A549 (cell line): ENCODE measurements at regions not wholly inside any gene's neighbourhood (a gene's known extent, or its start where the extent isn't known, plus 50 kb on each side); places are given as distances from the start of the nearest gene placed in this dataset.

ENCODE experiments used
- ATAC-seq, 2 experiments: fragments of 200-7000 bp in 1 of 2; fragments of >200 bp in 1 of 2; cut with Nextera tagmentation in 1 of 2; cut with Tn5 transposase in 1 of 2; 3 replicates each; pipeline versions ENCODE4 v1.8.0 to v1.9.1; 2018 to 2020; ENCODE audit warnings: mild to moderate bottlenecking in 1 of 2, moderate library complexity in 1 of 2
- CTCF ChIA-PET: fragments of 300-600 bp; sonication (Branson Sonifier 250); formaldehyde crosslinking; extraction: SDS; loops from one replicate; lab custom pipeline; 2021; ENCODE audit warnings: antibody characterized with exemption, inconsistent platforms; lab: Yijun Ruan, JAX
- POLR2A ChIA-PET: fragments of 350-600 bp; formaldehyde crosslinking; extraction: SDS; loops from one replicate; lab custom pipeline; 2021; ENCODE audit warnings: antibody characterized with exemption, inconsistent platforms; lab: Yijun Ruan, JAX
- DNase-seq, 2 experiments: peaks; one replicate each; pipeline versions ENCODE4 v3.0.0 to v3.0.0-alpha.2; 2011 to 2016; ENCODE audit warnings: low read depth in 1 of 2, low spot score in 1 of 2
- FAIRE-seq: peaks from 2 replicates; lab custom pipeline; 2011; peaks lifted over from hg19 to GRCh38; lab: Jason Lieb, UNC
- H3K27ac ChIP-seq, 2 experiments: fragments of >200 bp; sonication (Bioruptor Twin); formaldehyde crosslinking; 3 replicates each; pipeline ENCODE4 v1.5.1; 2016 to 2017
- H3K4me1 ChIP-seq: fragments of >200 bp; sonication (Bioruptor Twin); formaldehyde crosslinking; 3 replicates; pipeline ENCODE4 v1.6.1; 2016
- H3K4me2 ChIP-seq: fragments of >200 bp; sonication (Bioruptor Twin); formaldehyde crosslinking; 3 replicates; pipeline ENCODE4 v1.6.1; 2016
- H3K4me3 ChIP-seq: fragments of >200 bp; sonication (Bioruptor Twin); formaldehyde crosslinking; 3 replicates; pipeline ENCODE4 v1.5.1; 2016
- H3K9me3 ChIP-seq: fragments of >200 bp; sonication (Bioruptor Twin); formaldehyde crosslinking; 3 replicates; pipeline ENCODE4 v1.6.1; 2016
- BHLHE40 ChIP-seq: IDR thresholded peaks from 2 replicates; pipeline ENCODE4 v1.6.1; 2012; ENCODE audit warnings: low read depth, low read length, inconsistent platforms
- CBX2 ChIP-seq: fragments of 200-600 bp; sonication (generic); IDR thresholded peaks from 2 replicates; pipeline ENCODE4 v1.6.1; 2016; ENCODE audit warnings: low read depth, mild to moderate bottlenecking, borderline replicate concordance
- CBX8 ChIP-seq: fragments of 200-600 bp; sonication (generic); IDR thresholded peaks from 2 replicates; pipeline ENCODE4 v1.6.1; 2016
- CEBPB ChIP-seq, 2 experiments: fragments of >200 bp in 1 of 2; sonication (Bioruptor Twin) in 1 of 2; formaldehyde crosslinking in 1 of 2; IDR thresholded peaks; 2 replicates each; pipeline ENCODE4 v1.6.1; 2012 to 2016
- CHD2 ChIP-seq: fragments of 150-350 bp; IDR thresholded peaks from 2 replicates; pipeline ENCODE4 v1.6.1; 2014; ENCODE audit warnings: low read length; ENCODE audit not compliant: partially characterized antibody
- EHMT2 ChIP-seq: fragments of 200-600 bp; sonication (generic); IDR thresholded peaks from 2 replicates; pipeline ENCODE4 v1.6.1; 2016; ENCODE audit warnings: antibody characterized with exemption, low read depth, mild to moderate bottlenecking, moderate library complexity
- EP300 ChIP-seq, 2 experiments: fragments of >200 bp; sonication (Bioruptor Twin); formaldehyde crosslinking; IDR thresholded peaks; 2 replicates in 1 of 2; 3 replicates in 1 of 2; pipeline ENCODE4 v1.6.1; 2016 to 2017
- ESRRA ChIP-seq: fragments of 150-350 bp; IDR thresholded peaks from 2 replicates; pipeline ENCODE4 v1.6.1; 2014; ENCODE audit warnings: mild to moderate bottlenecking, low read length, borderline replicate concordance
- FOSL2 ChIP-seq, 2 experiments: fragments of 450-650 bp in 1 of 2; fragments of >200 bp in 1 of 2; sonication (Bioruptor Twin) in 1 of 2; formaldehyde crosslinking; IDR thresholded peaks; 2 replicates each; pipeline versions ENCODE4 v1.5.0 to v1.6.1; 2016 to 2020; ENCODE audit warnings: mild to moderate bottlenecking in 1 of 2, moderate library complexity in 1 of 2
- FOXS1 ChIP-seq: fragments of 250-450 bp; sonication (Bioruptor Pico); IDR thresholded peaks from 2 replicates; pipeline ENCODE4 v1.5.0; 2020; ENCODE audit warnings: mild to moderate bottlenecking, moderate library complexity
- HEYL ChIP-seq: fragments of 250-450 bp; sonication (Bioruptor Pico); IDR thresholded peaks from 2 replicates; pipeline ENCODE4 v1.8.0; 2021; ENCODE audit warnings: mild to moderate bottlenecking, moderate library complexity
- HOXA7 ChIP-seq: fragments of 250-450 bp; sonication (Bioruptor Pico); IDR thresholded peaks from 2 replicates; pipeline ENCODE4 v1.5.0; 2020; ENCODE audit warnings: mild to moderate bottlenecking, moderate library complexity
- HOXB5 ChIP-seq: fragments of 250-450 bp; sonication (Bioruptor Pico); IDR thresholded peaks from 2 replicates; pipeline ENCODE4 v1.5.0; 2020; ENCODE audit warnings: mild to moderate bottlenecking, moderate library complexity
- JUNB ChIP-seq: fragments of >200 bp; sonication (Bioruptor Twin); formaldehyde crosslinking; IDR thresholded peaks from 2 replicates; pipeline ENCODE4 v1.6.1; 2016
- KDM5A ChIP-seq: fragments of 200-600 bp; sonication (generic); IDR thresholded peaks from 2 replicates; pipeline ENCODE4 v1.6.1; 2016; ENCODE audit warnings: antibody characterized with exemption, mild to moderate bottlenecking
- MAFK ChIP-seq: fragments of 450-650 bp; IDR thresholded peaks from 2 replicates; pipeline ENCODE4 v1.6.1; 2014; ENCODE audit not compliant: partially characterized antibody
- MAZ ChIP-seq: fragments of 150-350 bp; IDR thresholded peaks from 2 replicates; pipeline ENCODE4 v1.6.1; 2014; ENCODE audit warnings: antibody characterized with exemption, low read depth, low read length, borderline replicate concordance
- MYC ChIP-seq: IDR thresholded peaks from 2 replicates; pipeline ENCODE4 v1.6.1; 2012; ENCODE audit warnings: mild to moderate bottlenecking, inconsistent platforms, low read length, improper control_type of control experiment, borderline replicate concordance
- NPAS2 ChIP-seq: fragments of 250-450 bp; sonication (Bioruptor Pico); IDR thresholded peaks from 2 replicates; pipeline ENCODE4 v1.8.0; 2022; ENCODE audit warnings: mild to moderate bottlenecking, moderate library complexity, borderline replicate concordance
- NR3C1 ChIP-seq: fragments of >200 bp; sonication (Bioruptor Twin); formaldehyde crosslinking; IDR thresholded peaks from 3 replicates; pipeline ENCODE4 v1.6.1; 2017
- POLR2A ChIP-seq: IDR thresholded peaks from 2 replicates; pipeline ENCODE4 v1.6.1; 2012; ENCODE audit warnings: mild to moderate bottlenecking, low read length
- RAD21 ChIP-seq, 2 experiments: fragments of >200 bp in 1 of 2; sonication (Bioruptor Twin) in 1 of 2; formaldehyde crosslinking in 1 of 2; IDR thresholded peaks in 1 of 2; conservative IDR thresholded peaks in 1 of 2; 2 replicates in 1 of 2; 3 replicates in 1 of 2; pipeline ENCODE4 v1.6.1; 2012 to 2018; ENCODE audit warnings: inconsistent platforms in 1 of 2
- RNF2 ChIP-seq: fragments of 200-600 bp; sonication (generic); IDR thresholded peaks from 2 replicates; pipeline ENCODE4 v1.6.1; 2016; ENCODE audit warnings: low read depth, mild to moderate bottlenecking, antibody characterized with exemption, moderate library complexity, borderline replicate concordance
- SREBF2 ChIP-seq: fragments of 450-650 bp; IDR thresholded peaks from 2 replicates; pipeline ENCODE4 v1.6.1; 2014; ENCODE audit warnings: mild to moderate bottlenecking, moderate library complexity
- ZC3H11A ChIP-seq: fragments of 450-650 bp; IDR thresholded peaks from 2 replicates; pipeline ENCODE4 v1.6.1; 2014; ENCODE audit warnings: antibody characterized with exemption, mild to moderate bottlenecking
- ZNF302 ChIP-seq: fragments of 250-450 bp; sonication (Bioruptor Pico); IDR thresholded peaks from 2 replicates; pipeline ENCODE4 v1.9.0; 2021; ENCODE audit warnings: inconsistent platforms, mild to moderate bottlenecking, moderate library complexity
- ZSCAN20 ChIP-seq: fragments of 250-450 bp; sonication (Bioruptor Pico); IDR thresholded peaks from 2 replicates; pipeline ENCODE4 v1.8.0; 2022; ENCODE audit warnings: mild to moderate bottlenecking, moderate library complexity
- WGBS: methylation state at CpG from one replicate; pipeline ENCODE4 v1.1.6; 2017; ENCODE audit errors: missing lambda C conversion rate; 5-methylcytosine and 5-hydroxymethylcytosine counted together
- TF ChIP-seq, protein P1 (sequence below): fragments of 200-600 bp; sonication (generic); IDR thresholded peaks from 2 replicates; pipeline ENCODE4 v1.6.1; 2016; ENCODE audit warnings: antibody characterized with exemption, mild to moderate bottlenecking, moderate library complexity
- TF ChIP-seq, protein P2 (sequence below): IDR thresholded peaks from 2 replicates; pipeline ENCODE4 v1.6.1; 2012
- TF ChIP-seq, protein P3 (sequence below): fragments of >200 bp; sonication (Bioruptor Twin); formaldehyde crosslinking; IDR thresholded peaks from 3 replicates; pipeline ENCODE4 v1.6.1; 2016
- TF ChIP-seq, protein P4 (sequence below): IDR thresholded peaks from 2 replicates; pipeline ENCODE4 v1.6.1; 2012

DNA sequence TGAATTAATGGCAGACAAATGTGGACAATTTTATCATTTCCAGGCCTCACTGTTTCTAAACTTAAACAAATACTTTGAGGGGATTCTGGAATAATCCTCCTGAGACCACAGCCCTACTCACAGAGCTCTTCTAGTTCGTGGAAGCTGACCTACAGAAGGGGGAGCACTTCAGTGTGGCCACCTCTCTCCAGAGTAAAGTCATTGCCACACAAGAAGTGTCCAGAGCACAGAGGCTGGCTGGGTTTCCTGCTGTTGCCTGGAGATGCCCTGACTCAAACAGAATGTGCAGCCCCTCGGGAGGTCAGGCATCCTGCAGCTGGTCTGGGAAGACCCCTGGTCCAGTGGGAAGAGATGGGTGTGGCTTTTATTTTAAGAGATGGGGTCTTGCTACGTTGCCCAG lies 110.9 kb downstream of the QRSL1 start:
- Histone ChIP-seq H3K9me3 (peaks cover 6% of the 10 kb centered on the region; the same call in 1 of the 3 replicates), H3K4me2 (peak overlapping the region; percentile 33; the same call in 1 of the 3 replicates), H3K4me3 (no peak overlapping the region), H3K27ac (peak overlapping the region; percentile 67 to 86), H3K4me1 (peaks cover 39% of the 10 kb centered on the region)
- ATAC-seq, result no peak
- ChIA-PET POLR2A (no interaction called here), CTCF (no interaction called here)
- no peak for FAIRE-seq
- no peak for DNase-seq
- 52% methylated on average over 3 of the region's 3 CpGs for WGBS
- TF ChIP-seq HOXB5 (CRISPR knock-in tag) (no peak), CEBPB (IDR thresholded peaks at IDR 0.05) (no peak), HOXA7 (no peak), FOSL2 (IDR thresholded peaks at IDR 0.05) (no peak), FOSL2 (CRISPR knock-in tag; IDR thresholded peaks at IDR 0.05) (no peak), JUNB (no peak), POLR2A (no peak), KDM5A (no peak), MAFK (no peak), CBX2 (no peak), CHD2 (no peak), ZSCAN20 (CRISPR knock-in tag) (no peak), ZNF302 (CRISPR knock-in tag) (no peak), ZC3H11A (no peak), BHLHE40 (no peak), EP300 (IDR thresholded peaks at IDR 0.05) (no peak)
- TF ChIP-seq, protein P1, sequence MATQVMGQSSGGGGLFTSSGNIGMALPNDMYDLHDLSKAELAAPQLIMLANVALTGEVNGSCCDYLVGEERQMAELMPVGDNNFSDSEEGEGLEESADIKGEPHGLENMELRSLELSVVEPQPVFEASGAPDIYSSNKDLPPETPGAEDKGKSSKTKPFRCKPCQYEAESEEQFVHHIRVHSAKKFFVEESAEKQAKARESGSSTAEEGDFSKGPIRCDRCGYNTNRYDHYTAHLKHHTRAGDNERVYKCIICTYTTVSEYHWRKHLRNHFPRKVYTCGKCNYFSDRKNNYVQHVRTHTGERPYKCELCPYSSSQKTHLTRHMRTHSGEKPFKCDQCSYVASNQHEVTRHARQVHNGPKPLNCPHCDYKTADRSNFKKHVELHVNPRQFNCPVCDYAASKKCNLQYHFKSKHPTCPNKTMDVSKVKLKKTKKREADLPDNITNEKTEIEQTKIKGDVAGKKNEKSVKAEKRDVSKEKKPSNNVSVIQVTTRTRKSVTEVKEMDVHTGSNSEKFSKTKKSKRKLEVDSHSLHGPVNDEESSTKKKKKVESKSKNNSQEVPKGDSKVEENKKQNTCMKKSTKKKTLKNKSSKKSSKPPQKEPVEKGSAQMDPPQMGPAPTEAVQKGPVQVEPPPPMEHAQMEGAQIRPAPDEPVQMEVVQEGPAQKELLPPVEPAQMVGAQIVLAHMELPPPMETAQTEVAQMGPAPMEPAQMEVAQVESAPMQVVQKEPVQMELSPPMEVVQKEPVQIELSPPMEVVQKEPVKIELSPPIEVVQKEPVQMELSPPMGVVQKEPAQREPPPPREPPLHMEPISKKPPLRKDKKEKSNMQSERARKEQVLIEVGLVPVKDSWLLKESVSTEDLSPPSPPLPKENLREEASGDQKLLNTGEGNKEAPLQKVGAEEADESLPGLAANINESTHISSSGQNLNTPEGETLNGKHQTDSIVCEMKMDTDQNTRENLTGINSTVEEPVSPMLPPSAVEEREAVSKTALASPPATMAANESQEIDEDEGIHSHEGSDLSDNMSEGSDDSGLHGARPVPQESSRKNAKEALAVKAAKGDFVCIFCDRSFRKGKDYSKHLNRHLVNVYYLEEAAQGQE, result no peak
- TF ChIP-seq, protein P2, sequence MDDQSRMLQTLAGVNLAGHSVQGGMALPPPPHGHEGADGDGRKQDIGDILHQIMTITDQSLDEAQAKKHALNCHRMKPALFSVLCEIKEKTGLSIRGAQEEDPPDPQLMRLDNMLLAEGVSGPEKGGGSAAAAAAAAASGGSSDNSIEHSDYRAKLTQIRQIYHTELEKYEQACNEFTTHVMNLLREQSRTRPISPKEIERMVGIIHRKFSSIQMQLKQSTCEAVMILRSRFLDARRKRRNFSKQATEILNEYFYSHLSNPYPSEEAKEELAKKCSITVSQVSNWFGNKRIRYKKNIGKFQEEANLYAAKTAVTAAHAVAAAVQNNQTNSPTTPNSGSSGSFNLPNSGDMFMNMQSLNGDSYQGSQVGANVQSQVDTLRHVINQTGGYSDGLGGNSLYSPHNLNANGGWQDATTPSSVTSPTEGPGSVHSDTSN, result no peak
- TF ChIP-seq, protein P3, sequence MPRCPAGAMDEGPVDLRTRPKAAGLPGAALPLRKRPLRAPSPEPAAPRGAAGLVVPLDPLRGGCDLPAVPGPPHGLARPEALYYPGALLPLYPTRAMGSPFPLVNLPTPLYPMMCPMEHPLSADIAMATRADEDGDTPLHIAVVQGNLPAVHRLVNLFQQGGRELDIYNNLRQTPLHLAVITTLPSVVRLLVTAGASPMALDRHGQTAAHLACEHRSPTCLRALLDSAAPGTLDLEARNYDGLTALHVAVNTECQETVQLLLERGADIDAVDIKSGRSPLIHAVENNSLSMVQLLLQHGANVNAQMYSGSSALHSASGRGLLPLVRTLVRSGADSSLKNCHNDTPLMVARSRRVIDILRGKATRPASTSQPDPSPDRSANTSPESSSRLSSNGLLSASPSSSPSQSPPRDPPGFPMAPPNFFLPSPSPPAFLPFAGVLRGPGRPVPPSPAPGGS, result no peak

DNA sequence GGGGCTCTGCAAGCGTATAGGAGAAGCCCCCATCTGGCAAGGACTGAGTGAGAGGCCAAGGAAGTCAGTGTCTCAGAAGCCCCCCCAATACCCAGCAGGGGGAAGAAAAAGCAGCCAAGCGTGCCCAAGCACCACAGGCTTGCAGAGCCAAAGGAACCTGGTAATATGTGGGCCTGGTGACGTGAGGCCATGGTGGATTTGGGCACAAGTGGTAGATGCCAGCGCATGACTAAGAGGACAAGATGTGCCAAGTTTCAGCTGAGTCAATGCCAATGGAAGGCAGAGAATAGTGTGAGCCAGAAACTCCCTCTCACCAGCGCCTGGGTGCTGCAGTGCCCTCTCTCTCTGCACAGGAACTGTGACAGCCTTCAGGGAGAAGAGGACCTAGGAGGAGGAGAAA lies 110.0 kb downstream of the QRSL1 start:
- peak overlapping the region; percentile 33; the same call in 2 of the 3 replicates for H3K4me2 ChIP-seq
- ATAC-seq, result peak; percentile 80 to 89
- DNase-seq, result peak; percentile 34 to 56
- FAIRE-seq, result no peak
- WGBS, result 43% methylated on average over 3 of the region's 5 CpGs
- H3K27ac ChIP-seq, result peak overlapping the region; percentile 67 to 86
- H3K4me1 ChIP-seq, result peaks cover 30% of the 10 kb centered on the region
- ChIA-PET CTCF (no interaction called here), POLR2A (no interaction called here)
- H3K4me3 ChIP-seq, result no peak overlapping the region
- H3K9me3 ChIP-seq, result peaks cover 6% of the 10 kb centered on the region; the same call in 1 of the 3 replicates
- TF ChIP-seq, protein P4, sequence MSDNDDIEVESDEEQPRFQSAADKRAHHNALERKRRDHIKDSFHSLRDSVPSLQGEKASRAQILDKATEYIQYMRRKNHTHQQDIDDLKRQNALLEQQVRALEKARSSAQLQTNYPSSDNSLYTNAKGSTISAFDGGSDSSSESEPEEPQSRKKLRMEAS, result peak; percentile 46; the same call in 1 of the 2 replicates
- TF ChIP-seq ESRRA, result no peak
- peak in 1 of 2 experiments; percentile 39; a peak in 1 of 5 replicates for TF ChIP-seq RAD21 (conservative IDR thresholded peaks at IDR 0.05 in 1 of 2, IDR thresholded peaks at IDR 0.05 in 1 of 2)
- no peak for TF ChIP-seq BHLHE40
- no peak for TF ChIP-seq CBX8
- no peak for TF ChIP-seq FOXS1 (CRISPR knock-in tag)
- no peak for TF ChIP-seq HOXB5 (CRISPR knock-in tag)
- no peak for TF ChIP-seq MAZ
- 0 out of 2 replicates have a peak, but pooled peaks have one; percentile 23 for TF ChIP-seq JUNB
- TF ChIP-seq RNF2, result no peak
- no peak for TF ChIP-seq HEYL (CRISPR knock-in tag)
- no peak for TF ChIP-seq CHD2
- no peak for TF ChIP-seq MYC
- no peak for TF ChIP-seq NR3C1
- TF ChIP-seq EP300 (IDR thresholded peaks at IDR 0.05), result no peak
- TF ChIP-seq NPAS2 (CRISPR knock-in tag), result no peak
- TF ChIP-seq MAFK, result no peak
- no peak for TF ChIP-seq HOXA7
- TF ChIP-seq EHMT2, result no peak
- no peak for TF ChIP-seq ZC3H11A
- no peak for TF ChIP-seq SREBF2
